Fibroblast of lung (primary cell): ENCODE measurements at regions not wholly inside any gene's neighbourhood (a gene's known extent, or its start where the extent isn't known, plus 50 kb on each side); places are given as distances from the start of the nearest gene placed in this dataset.

Source experiments
- DNase-seq, 2 donors: peaks; one replicate each; pipeline versions ENCODE4 v3.0.0 to v3.0.0-alpha.2; 2010; ENCODE audit warnings: low read depth in 2 of 2
- H2AFZ ChIP-seq: 2 replicates; pipeline ENCODE4 v1.5.1; 2012; ENCODE audit warnings: low read length, control low read depth, inconsistent platforms
- H3K27ac ChIP-seq: 2 replicates; pipeline ENCODE4 v1.5.1; 2011; ENCODE audit warnings: low read length, control low read depth; ENCODE audit not compliant: insufficient read depth
- H3K27me3 ChIP-seq: 2 replicates; pipeline ENCODE4 v1.5.1; 2011; ENCODE audit warnings: mild to moderate bottlenecking, low read length; ENCODE audit not compliant: control insufficient read depth, insufficient read depth
- H3K36me3 ChIP-seq: 2 replicates; pipeline ENCODE4 v1.5.1; 2011; ENCODE audit warnings: low read length; ENCODE audit not compliant: control insufficient read depth, insufficient read depth
- H3K4me1 ChIP-seq: 2 replicates; pipeline ENCODE4 v1.5.1; 2011; ENCODE audit warnings: low read length; ENCODE audit not compliant: control insufficient read depth, insufficient read depth; ENCODE audit errors: extremely low read depth
- H3K4me2 ChIP-seq: 2 replicates; pipeline ENCODE4 v1.5.1; 2011; ENCODE audit warnings: low read length, control low read depth; ENCODE audit not compliant: insufficient read depth; ENCODE audit errors: extremely low read depth
- H3K4me3 ChIP-seq, 4 experiments: fragments of 200-600 bp in 1 of 4; sonication (generic) in 1 of 4; replicated peaks in 1 of 4; 2 replicates each; pipeline ENCODE4 v1.5.1; 2011 to 2016; ENCODE audit warnings: low read length in 4 of 4, low read depth in 3 of 4, mild to moderate bottlenecking in 3 of 4, control low read depth in 2 of 4, inconsistent platforms in 1 of 4, mixed read lengths in 1 of 4; ENCODE audit not compliant: insufficient read depth in 1 of 4; ENCODE audit errors: control extremely low read depth in 1 of 4
- H3K79me2 ChIP-seq: 2 replicates; pipeline ENCODE4 v1.5.1; 2012; ENCODE audit warnings: mild to moderate bottlenecking, low read length, inconsistent platforms; ENCODE audit not compliant: control insufficient read depth, insufficient read depth
- H3K9ac ChIP-seq: 2 replicates; pipeline ENCODE4 v1.5.1; 2011; ENCODE audit warnings: mild to moderate bottlenecking, low read length, control low read depth; ENCODE audit not compliant: insufficient read depth
- H3K9me3 ChIP-seq: 2 replicates; pipeline ENCODE4 v1.5.1; 2012; ENCODE audit warnings: low read depth, low read length; ENCODE audit not compliant: control insufficient read depth, insufficient read depth
- H4K20me1 ChIP-seq: 2 replicates; pipeline ENCODE4 v1.5.1; 2011; ENCODE audit warnings: low read length; ENCODE audit not compliant: control insufficient read depth, insufficient read depth; ENCODE audit errors: extremely low read depth
- EZH2 ChIP-seq: IDR thresholded peaks from 2 replicates; pipeline ENCODE4 v1.5.1; 2012; ENCODE audit warnings: low read length, control low read depth, mild to moderate bottlenecking; ENCODE audit errors: missing control alignments
- TF ChIP-seq, protein P1 (sequence below), 2 donors: IDR thresholded peaks in 1 of 2; conservative IDR thresholded peaks in 1 of 2; 1 replicate in 1 of 2; 2 replicates in 1 of 2; pipeline ENCODE4 v1.5.1; 2011 to 2012; ENCODE audit warnings: low read length in 2 of 2, control low read depth in 1 of 2, inconsistent platforms in 1 of 2, low read depth in 1 of 2, mild to moderate bottlenecking in 1 of 2

DNA sequence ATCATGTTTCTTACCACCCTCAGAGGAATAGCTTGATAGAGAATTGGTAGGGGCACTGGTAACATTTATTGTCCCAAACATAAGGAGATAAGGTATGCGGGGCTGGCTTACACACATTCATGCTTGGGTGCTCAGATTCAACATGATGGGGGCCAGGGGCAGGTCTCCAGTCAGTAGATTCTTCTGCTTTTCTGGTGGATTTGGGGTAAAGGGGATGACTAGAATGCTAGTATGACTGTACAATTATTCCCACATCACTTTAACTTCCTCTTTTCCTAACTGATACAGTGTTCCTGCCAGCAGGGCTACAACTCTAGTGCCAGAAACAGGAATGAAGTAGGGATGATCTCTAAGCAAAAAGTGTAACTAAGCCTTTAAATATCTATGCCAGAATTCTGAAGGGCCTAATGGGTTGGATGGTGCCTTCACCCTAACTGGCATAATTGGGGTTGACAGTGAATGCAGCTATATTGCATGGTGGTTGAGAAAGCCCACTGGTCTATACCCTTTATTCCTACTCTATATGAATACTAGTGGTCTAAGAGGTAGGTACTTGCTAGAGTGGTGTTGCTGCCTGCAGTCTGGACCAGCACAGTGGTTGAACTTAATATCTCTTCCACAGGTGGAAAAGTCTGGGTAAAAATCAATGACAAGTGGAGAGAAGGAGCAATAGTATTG, 117.4 kb downstream of the IL12A start:
- H4K20me1 ChIP-seq, result no peaks in the 10 kb centered on the region
- DNase-seq, result no peak
- H3K27me3 ChIP-seq, result no peaks in the 10 kb centered on the region
- no peak overlapping the region for H2AFZ ChIP-seq
- H3K79me2 ChIP-seq, result no peaks in the 10 kb centered on the region
- H3K4me1 ChIP-seq, result no peaks in the 10 kb centered on the region
- H3K36me3 ChIP-seq, result no peaks in the 10 kb centered on the region
- TF ChIP-seq, protein P1, sequence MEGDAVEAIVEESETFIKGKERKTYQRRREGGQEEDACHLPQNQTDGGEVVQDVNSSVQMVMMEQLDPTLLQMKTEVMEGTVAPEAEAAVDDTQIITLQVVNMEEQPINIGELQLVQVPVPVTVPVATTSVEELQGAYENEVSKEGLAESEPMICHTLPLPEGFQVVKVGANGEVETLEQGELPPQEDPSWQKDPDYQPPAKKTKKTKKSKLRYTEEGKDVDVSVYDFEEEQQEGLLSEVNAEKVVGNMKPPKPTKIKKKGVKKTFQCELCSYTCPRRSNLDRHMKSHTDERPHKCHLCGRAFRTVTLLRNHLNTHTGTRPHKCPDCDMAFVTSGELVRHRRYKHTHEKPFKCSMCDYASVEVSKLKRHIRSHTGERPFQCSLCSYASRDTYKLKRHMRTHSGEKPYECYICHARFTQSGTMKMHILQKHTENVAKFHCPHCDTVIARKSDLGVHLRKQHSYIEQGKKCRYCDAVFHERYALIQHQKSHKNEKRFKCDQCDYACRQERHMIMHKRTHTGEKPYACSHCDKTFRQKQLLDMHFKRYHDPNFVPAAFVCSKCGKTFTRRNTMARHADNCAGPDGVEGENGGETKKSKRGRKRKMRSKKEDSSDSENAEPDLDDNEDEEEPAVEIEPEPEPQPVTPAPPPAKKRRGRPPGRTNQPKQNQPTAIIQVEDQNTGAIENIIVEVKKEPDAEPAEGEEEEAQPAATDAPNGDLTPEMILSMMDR (conservative IDR thresholded peaks at IDR 0.05 in 1 of 2, IDR thresholded peaks at IDR 0.05 in 1 of 2; ENCODE audit: low read depth in 1 of 2, low read length in 2 of 2), result no peak
- TF ChIP-seq EZH2, result no peak
- no peak overlapping the region for H3K9ac ChIP-seq
- H3K4me3 ChIP-seq, result no peak overlapping the region
- H3K27ac ChIP-seq, result no peak overlapping the region
- H3K9me3 ChIP-seq, result no peaks in the 10 kb centered on the region
- no peak overlapping the region for H3K4me2 ChIP-seq

DNA sequence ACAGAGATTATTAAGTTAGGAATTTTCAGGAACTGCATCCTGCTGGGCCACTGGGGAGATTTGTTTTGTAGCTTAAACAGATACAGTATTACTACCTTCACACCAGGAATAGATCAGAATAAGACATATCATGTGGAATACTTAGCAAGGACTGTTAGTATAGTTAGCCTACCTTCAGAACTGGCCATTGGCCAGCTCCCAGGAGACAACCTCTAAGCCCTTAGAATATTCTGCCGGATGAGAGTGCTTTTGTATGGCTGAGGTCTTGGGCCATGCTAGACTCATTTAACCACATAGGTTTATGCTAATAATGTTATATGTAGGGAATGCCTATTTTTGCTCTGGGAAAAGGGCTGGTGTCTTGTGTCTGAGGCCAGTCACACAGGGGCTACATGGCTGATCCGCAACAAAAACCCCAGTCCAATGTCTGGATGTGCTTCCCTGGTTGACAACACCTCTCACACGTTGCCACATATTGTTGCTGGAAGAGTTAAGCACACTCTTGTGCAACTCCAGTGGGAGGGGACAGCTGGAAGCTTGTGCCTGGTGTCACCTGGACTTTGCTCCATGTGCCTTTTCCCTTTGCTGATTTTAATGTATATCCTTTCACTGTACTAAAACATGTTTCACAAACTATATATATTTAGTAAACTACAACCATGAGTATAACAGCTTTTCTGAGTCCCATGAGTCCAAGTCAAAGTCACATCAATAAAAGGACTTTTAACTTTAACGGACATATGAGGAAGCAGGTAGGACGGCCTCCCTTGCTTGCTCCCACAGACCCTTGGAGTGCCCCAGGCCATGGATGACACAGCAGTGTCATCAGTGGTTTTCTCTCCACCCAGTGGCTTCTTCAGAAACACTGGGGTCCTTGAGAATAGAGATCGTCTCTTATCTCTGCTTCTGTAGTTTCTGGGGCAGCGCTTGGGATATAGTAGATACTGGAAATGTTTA, 118.0 kb upstream of the C3orf80 start:
- TF ChIP-seq EZH2, result no peak
- TF ChIP-seq, protein P1 (conservative IDR thresholded peaks at IDR 0.05 in 1 of 2, IDR thresholded peaks at IDR 0.05 in 1 of 2; ENCODE audit: low read depth in 1 of 2, low read length in 2 of 2), result no peak
- Histone ChIP-seq H3K36me3 (no peaks in the 10 kb centered on the region), H3K4me3 (no peak overlapping the region), H3K4me2 (no peak overlapping the region), H2AFZ (no peak overlapping the region), H3K9ac (no peak overlapping the region), H4K20me1 (no peaks in the 10 kb centered on the region), H3K9me3 (no peaks in the 10 kb centered on the region), H3K27me3 (no peaks in the 10 kb centered on the region), H3K4me1 (no peaks in the 10 kb centered on the region), H3K79me2 (no peaks in the 10 kb centered on the region), H3K27ac (no peak overlapping the region)
- DNase-seq, result no peak

DNA sequence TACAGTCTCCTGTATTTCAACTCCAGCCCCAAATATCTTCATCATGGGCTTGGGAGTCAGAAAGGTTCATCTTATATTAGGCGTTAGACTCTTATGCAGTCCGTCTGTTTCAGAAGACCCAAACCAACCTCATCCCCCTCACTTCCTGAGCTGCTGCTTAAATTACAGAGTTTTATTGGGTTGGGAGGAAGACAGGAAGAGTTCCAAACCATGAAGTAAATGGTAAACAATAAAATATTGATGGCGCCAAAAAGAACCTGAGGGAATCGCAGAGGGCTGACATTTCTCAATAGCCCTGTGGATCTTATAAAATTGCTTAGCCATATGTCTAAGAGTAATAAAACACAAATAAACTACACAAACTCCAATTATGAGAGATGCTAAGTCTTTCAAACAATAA, 116.9 kb upstream of the C3orf80 start:
- no peaks in the 10 kb centered on the region for H4K20me1 ChIP-seq
- no peaks in the 10 kb centered on the region for H3K4me1 ChIP-seq
- no peak for DNase-seq
- H3K36me3 ChIP-seq, result no peaks in the 10 kb centered on the region
- H3K4me2 ChIP-seq, result no peak overlapping the region
- H3K9me3 ChIP-seq, result no peaks in the 10 kb centered on the region
- no peak overlapping the region for H3K9ac ChIP-seq
- no peaks in the 10 kb centered on the region for H3K27me3 ChIP-seq
- H3K79me2 ChIP-seq, result no peaks in the 10 kb centered on the region
- H3K27ac ChIP-seq, result no peak overlapping the region
- H3K4me3 ChIP-seq, result no peak overlapping the region
- TF ChIP-seq, protein P1 (conservative IDR thresholded peaks at IDR 0.05 in 1 of 2, IDR thresholded peaks at IDR 0.05 in 1 of 2; ENCODE audit: low read depth in 1 of 2, low read length in 2 of 2), result no peak
- no peak for TF ChIP-seq EZH2
- no peak overlapping the region for H2AFZ ChIP-seq
